ENCODE measurements at regions not wholly inside any gene's neighbourhood (a gene's known extent, or its start where the extent isn't known, plus 50 kb on each side); places are given as distances from the start of the nearest gene placed in this dataset.

DNA sequence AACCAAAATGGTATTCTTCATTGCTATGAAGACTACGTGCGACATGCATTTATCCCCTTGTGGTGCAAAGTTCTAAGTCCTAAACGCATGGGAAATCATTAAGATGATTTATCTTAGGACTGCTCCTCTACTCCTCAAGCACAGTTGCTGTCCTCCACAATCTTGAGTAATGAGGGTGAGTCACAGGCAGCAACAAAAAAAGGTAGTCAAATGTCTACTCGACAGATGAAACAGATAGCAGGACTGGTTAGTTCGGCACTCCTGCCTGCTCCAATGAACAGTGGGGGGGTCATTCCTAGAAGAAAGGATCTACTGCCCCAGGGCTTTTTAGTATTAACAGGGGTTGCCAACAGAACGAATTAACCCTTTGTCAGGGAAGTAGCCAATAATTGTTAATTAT, 233.7 kb upstream of the FGF13 start:
- Histone ChIP-seq H3K4me3 (ENCODE audit: control extremely low read depth in 1 of 5, extremely low read depth in 1 of 5, insufficient read depth in 1 of 5, low read depth in 2 of 5, low read length in 4 of 5) (no peak overlapping the region), H3K4me2 (replicated peaks; ENCODE audit: low read depth, low read length, poor library complexity, severe bottlenecking) (no peak overlapping the region), H3K27me3 (replicated peaks in 1 of 4; ENCODE audit: control extremely low read depth in 1 of 4, control insufficient read depth in 3 of 4, insufficient read depth in 4 of 4, low read length in 3 of 4) (no peaks in the 10 kb centered on the region), H3K27ac (ENCODE audit: low read length in 2 of 2) (no peak overlapping the region), H3K79me2 (ENCODE audit: control insufficient read depth, insufficient read depth, low read length) (no peaks in the 10 kb centered on the region), H3K36me3 (replicated peaks in 1 of 2; ENCODE audit: control extremely low read depth in 1 of 2, control insufficient read depth in 1 of 2, extremely low read depth in 1 of 2, insufficient read depth in 2 of 2, low read length in 1 of 2) (no peaks in the 10 kb centered on the region), H3K9me3 (ENCODE audit: control extremely low read depth in 1 of 3, control insufficient read depth in 2 of 3, insufficient read depth in 1 of 3, low read length in 2 of 3) (no peaks in the 10 kb centered on the region), H4K20me1 (ENCODE audit: control insufficient read depth, insufficient read depth, low read length, poor library complexity, severe bottlenecking) (no peaks in the 10 kb centered on the region), H3K4me1 (ENCODE audit: control insufficient read depth in 2 of 2, insufficient read depth in 2 of 2, low read length in 2 of 2) (no peaks in the 10 kb centered on the region), H2AFZ (ENCODE audit: insufficient read depth, low read depth, low read length, poor library complexity, severe bottlenecking) (no peak overlapping the region), H3K9ac (ENCODE audit: low read length) (no peak overlapping the region)
- no peak for TF ChIP-seq CTCF (IDR thresholded peaks at IDR 0.05)
- no peak for TF ChIP-seq EZH2 (IDR thresholded peaks at IDR 0.05; ENCODE audit: borderline replicate concordance, insufficient read depth, low read depth, low read length, poor library complexity, severe bottlenecking)
- ChIA-PET CTCF (no interaction called here), POLR2A (no interaction called here)
- intact Hi-C loops (cut with micrococcal nuclease): no loop called here
- Mint-ChIP-seq H3K27me3 (no peaks in the 10 kb centered on the region), H3K9me3 (ENCODE audit: insufficient read depth) (peaks cover 3% of the 10 kb centered on the region), H3K4me3 (no peak overlapping the region), H3K27ac (no peak overlapping the region), H3K4me1 (no peaks in the 10 kb centered on the region)
- DNase-seq: no peak
- WGBS (ENCODE audit: insufficient coverage): no CpG with 5 or more reads among the region's 6 CpGs
- no peak for ATAC-seq (ENCODE audit: low read depth)

- H3K9me3 Mint-ChIP-seq (ENCODE audit: insufficient read depth): no peaks in the 10 kb centered on the region
- Histone ChIP-seq H3K27ac (ENCODE audit: low read length in 2 of 2) (no peak overlapping the region), H3K4me2 (replicated peaks; ENCODE audit: low read depth, low read length, poor library complexity, severe bottlenecking) (no peak overlapping the region), H3K27me3 (replicated peaks in 1 of 4; ENCODE audit: control extremely low read depth in 1 of 4, control insufficient read depth in 3 of 4, insufficient read depth in 4 of 4, low read length in 3 of 4) (no peaks in the 10 kb centered on the region), H3K4me1 (ENCODE audit: control insufficient read depth in 2 of 2, insufficient read depth in 2 of 2, low read length in 2 of 2) (no peaks in the 10 kb centered on the region), H2AFZ (ENCODE audit: insufficient read depth, low read depth, low read length, poor library complexity, severe bottlenecking) (no peak overlapping the region), H3K36me3 (replicated peaks in 1 of 2; ENCODE audit: control extremely low read depth in 1 of 2, control insufficient read depth in 1 of 2, extremely low read depth in 1 of 2, insufficient read depth in 2 of 2, low read length in 1 of 2) (no peaks in the 10 kb centered on the region), H3K9me3 (ENCODE audit: control extremely low read depth in 1 of 3, control insufficient read depth in 2 of 3, insufficient read depth in 1 of 3, low read length in 2 of 3) (no peaks in the 10 kb centered on the region), H4K20me1 (ENCODE audit: control insufficient read depth, insufficient read depth, low read length, poor library complexity, severe bottlenecking) (no peaks in the 10 kb centered on the region), H3K79me2 (ENCODE audit: control insufficient read depth, insufficient read depth, low read length) (no peaks in the 10 kb centered on the region), H3K9ac (ENCODE audit: low read length) (no peak overlapping the region), H3K4me3 (ENCODE audit: control extremely low read depth in 1 of 5, extremely low read depth in 1 of 5, insufficient read depth in 1 of 5, low read depth in 2 of 5, low read length in 4 of 5) (no peak overlapping the region)
- no peaks in the 10 kb centered on the region for H3K27me3 Mint-ChIP-seq
- TF ChIP-seq CTCF (IDR thresholded peaks at IDR 0.05) (no peak), EZH2 (IDR thresholded peaks at IDR 0.05; ENCODE audit: borderline replicate concordance, insufficient read depth, low read depth, low read length, poor library complexity, severe bottlenecking) (no peak)
- DNase-seq: no peak
- no peak overlapping the region for H3K4me3 Mint-ChIP-seq
- ChIA-PET CTCF (no interaction called here), POLR2A (no interaction called here)
- no peak overlapping the region for H3K27ac Mint-ChIP-seq
- no peaks in the 10 kb centered on the region for H3K4me1 Mint-ChIP-seq
- no peak for ATAC-seq (ENCODE audit: low read depth)
- intact Hi-C loops (cut with micrococcal nuclease): no loop called here
Measured at GRCh38 chrX:138939038-138939437, 227.5 kb upstream of the FGF13 start.
